Left ventricle myocardium superior (tissue), 1 donor: ENCODE measurements at regions not wholly inside any gene's neighbourhood (a gene's known extent, or its start where the extent isn't known, plus 50 kb on each side); places are given as distances from the start of the nearest gene placed in this dataset.

Experiments used
- ATAC-seq: fragments of 200-7000 bp; cut with Tn5 transposase; one replicate; pipeline ENCODE4 v1.9.1; 2020; ENCODE audit warnings: mild to moderate bottlenecking, moderate library complexity
- DNase-seq: peaks from one replicate; pipeline ENCODE4 v3.0.0-alpha.2; 2020
- intact Hi-C: fragments of 100-400 bp; cut with micrococcal nuclease; formaldehyde crosslinking; loops from one replicate; pipeline ENCODE4 v1.11.0; 2022
- donor health status: DM: no; HTN: yes; CAD: no; lungs with severe emphysema.

- no peak for ATAC-seq
- DNase-seq, result no peak
- intact Hi-C loops, result no loop called here
Measured at GRCh38 chr5:117299936-117300328, 725.3 kb upstream of the SEMA6A start.

DNA sequence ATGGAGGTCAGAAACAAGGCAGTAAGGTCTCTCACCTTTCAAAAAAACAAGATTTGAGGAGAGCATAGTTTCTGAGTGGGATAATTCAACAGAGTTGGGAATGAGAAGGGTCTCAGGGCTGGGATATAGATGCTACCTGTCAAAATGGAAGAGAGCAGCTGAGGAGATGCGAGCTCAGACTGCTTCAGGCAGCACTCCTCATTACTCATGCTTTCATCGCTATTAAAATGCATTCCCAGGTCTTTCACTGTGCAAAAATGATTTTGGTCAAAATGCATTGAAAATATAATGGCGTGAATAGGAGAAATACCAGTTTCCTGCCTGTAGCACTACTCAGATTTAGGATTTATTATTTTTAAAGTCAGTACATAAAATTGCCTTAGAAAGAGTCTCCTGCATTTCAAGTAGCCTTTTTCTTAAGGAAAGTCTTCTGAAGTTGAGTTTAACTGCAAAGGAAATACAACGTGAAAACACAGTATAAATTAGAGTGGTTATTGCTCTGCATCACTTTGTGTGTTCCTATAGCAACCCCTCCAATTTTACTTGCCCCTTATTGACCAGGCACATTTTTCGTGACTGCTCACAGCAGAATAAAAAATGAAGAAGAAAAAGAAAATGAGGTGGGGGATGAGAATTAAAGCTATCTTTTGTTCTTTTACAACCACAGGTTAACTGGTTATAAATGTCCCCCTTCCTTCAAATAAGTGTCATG lies 724.8 kb upstream of the SEMA6A start:
- ATAC-seq (no peak), DNase-seq (no peak)
- intact Hi-C loops, result no loop called here

GRCh38 chr5:117296872-117297271 lies 722.2 kb upstream of the SEMA6A start:
- no peak for ATAC-seq
- intact Hi-C loops, result no loop called here

GRCh38 chr5:117295941-117296340 lies 721.3 kb upstream of the SEMA6A start:
- no peak for DNase-seq
- no peak for ATAC-seq
- intact Hi-C loops, result no loop called here

More at GRCh38 chr5:117296872-117297271, 722.2 kb upstream of the SEMA6A start:
- no peak for DNase-seq

DNA sequence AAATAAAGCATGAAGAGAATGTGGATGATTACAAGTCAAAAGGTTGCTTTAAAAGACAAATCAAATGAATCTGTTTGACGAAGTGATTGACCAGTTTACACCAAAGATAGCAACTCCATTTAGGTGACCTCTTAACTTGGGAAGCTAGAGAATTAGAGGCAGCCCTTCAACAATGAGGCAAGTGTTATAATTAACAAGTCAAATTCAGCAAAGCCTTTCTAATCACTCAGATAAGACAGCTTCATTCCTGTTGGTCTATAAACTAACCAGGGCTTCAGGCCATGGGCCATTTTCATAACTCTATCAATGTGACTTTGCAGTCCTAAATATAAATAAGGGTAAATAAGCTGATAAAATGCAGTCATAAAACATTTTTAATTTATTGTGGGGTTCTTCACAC lies 712.2 kb upstream of the SEMA6A start:
- ATAC-seq (peak; percentile 75), DNase-seq (no peak)
- intact Hi-C loops, result no loop called here

- intact Hi-C loops, result no loop called here
- ATAC-seq (no peak), DNase-seq (no peak)
Measured at GRCh38 chr5:117271656-117272055, 697.0 kb upstream of the SEMA6A start.

- no peak for ATAC-seq
- intact Hi-C loops, result no loop called here
- DNase-seq, result no peak
Measured at GRCh38 chr5:117266280-117266679, 691.7 kb upstream of the SEMA6A start.

DNA sequence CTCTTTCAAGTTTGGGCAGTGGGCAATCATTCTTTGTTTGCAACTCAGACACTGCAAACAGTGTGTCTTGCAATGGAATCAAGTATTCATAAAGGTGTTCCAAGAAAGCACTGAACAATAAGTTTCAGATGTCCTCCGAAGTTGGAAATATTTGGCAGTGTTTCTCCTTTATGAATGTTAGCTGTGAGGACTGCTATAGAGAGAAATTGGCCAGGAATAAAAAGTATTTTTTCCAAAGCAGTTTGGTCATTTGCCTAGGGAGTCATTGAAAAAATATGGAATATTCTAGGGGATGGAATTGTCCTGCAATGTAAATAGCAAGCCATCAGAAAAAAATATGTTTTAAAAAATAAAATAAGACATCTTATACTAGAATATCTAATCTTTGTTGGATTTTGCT lies 688.6 kb upstream of the SEMA6A start:
- no peak for DNase-seq
- ATAC-seq, result no peak
- intact Hi-C loops, result no loop called here

DNA sequence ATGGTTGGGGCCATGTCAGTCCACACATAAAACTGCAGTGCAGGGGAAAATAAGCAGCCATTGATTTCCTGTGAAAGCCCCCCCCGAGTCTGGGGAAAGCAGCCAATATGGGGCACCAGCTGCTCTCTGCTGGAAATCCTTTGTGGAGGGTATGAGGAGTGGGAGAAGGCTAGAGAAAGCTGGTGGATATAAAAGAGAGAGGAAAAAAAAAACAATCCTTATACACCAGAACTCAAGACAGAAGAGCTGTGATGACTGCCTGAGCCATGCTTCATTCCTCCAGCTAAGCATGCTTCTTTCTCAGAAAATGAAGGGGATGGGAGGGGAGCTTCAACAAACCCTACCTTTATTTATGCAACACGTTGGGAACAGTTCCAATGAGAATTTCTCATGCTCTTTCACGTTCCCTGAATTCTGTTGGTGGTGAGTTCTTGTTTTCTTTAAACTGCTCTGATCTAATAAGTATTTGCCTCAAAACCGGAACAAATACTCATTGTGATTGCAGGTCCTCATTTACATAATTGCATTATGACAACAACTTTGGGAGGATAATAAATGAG lies 688.0 kb upstream of the SEMA6A start:
- no peak for ATAC-seq
- DNase-seq, result no peak
- intact Hi-C loops, result no loop called here

- intact Hi-C loops, result no loop called here
- DNase-seq (no peak), ATAC-seq (no peak)
Measured at GRCh38 chr5:117261948-117262571, 687.4 kb upstream of the SEMA6A start.

- DNase-seq (no peak), ATAC-seq (no peak)
- intact Hi-C loops, result no loop called here
Measured at GRCh38 chr5:117255211-117256027, 680.8 kb upstream of the SEMA6A start.

DNA sequence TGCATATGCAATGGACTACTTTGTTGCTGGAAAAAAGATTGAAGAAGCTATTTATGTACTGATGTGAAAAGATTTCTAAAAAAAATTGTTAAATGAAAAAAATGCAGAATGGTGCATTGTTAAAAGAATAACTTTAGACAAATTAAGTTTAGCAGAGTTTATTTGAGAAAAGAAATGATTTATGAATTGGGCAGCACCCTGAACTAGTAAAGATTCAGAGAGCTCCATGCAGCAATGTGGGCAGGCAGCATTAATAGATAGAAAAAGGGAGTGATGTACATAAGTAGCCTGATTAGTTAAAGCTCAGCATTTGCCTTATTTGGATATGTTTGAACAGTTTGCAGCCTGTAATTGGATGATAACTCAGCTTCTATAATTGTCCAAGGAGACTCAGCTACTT lies 677.9 kb upstream of the SEMA6A start:
- ATAC-seq (no peak), DNase-seq (no peak)
- intact Hi-C loops, result no loop called here

GRCh38 chr5:117249086-117249815 lies 674.6 kb upstream of the SEMA6A start:
- intact Hi-C loops, result no loop called here
- DNase-seq (no peak), ATAC-seq (no peak)

- ATAC-seq (no peak), DNase-seq (no peak)
- intact Hi-C loops, result no loop called here
Measured at GRCh38 chr5:117246424-117246823, 671.8 kb upstream of the SEMA6A start.

DNA sequence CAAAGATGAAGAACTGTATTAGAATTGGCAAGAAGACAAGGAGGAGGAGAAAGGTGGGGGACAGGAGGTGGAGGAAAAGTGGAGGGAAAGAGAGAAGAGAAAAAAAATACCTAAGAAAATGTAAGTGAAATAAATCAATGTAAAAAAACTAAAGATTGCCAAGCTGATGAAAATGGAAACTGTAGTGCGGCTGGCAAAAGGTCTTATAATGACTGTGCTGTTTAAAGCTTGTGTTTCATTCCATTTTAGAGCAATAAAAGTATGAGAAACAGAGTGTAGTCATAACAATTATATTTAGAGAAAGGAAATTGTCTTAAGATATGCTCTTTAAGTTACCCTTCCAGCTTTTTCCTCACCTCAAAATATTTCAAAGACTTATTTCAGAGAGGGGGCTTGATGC lies 670.5 kb upstream of the SEMA6A start:
- no peak for DNase-seq
- ATAC-seq, result no peak
- intact Hi-C loops, result no loop called here

GRCh38 chr5:117242028-117242427 lies 667.4 kb upstream of the SEMA6A start:
- intact Hi-C loops, result no loop called here
- DNase-seq (no peak), ATAC-seq (no peak)

DNA sequence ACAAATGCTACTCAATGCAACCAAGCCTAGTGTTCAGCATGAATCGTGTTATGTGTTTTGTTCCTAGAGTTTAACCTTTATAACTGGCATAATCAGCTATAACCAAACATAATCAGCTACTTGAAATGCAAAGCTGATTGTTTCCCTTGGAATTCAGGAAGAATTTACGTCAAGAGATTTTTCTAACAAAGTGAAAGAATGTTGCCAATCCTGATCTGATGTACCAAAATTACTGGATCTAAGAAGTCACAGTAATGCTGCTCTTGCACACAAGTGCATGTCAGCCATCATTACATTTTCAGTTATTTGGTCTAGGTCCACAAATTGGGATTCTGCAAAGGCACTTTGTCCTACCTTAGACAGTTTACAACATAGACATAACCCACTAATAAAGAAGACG lies 662.3 kb upstream of the SEMA6A start:
- no peak for DNase-seq
- intact Hi-C loops, result no loop called here
- ATAC-seq, result no peak

DNA sequence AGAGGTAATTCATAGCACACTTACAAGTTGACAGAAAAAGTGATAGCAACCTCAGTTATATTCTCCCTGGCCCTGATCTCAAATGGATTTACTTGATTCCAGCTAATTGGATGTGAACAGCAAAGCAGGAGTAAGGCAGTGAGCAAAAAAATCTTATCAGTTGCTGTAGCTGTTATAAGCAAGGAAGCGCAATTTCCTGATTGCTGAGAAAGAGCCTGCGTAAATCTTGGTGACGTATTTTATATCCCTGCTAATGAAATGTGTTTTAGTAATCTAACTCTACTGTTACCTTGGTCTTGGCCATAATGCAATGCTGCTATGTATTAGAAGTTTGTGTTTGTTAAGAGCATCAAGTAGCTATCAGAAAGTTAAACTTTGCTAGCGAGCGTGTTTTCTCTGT lies 661.2 kb upstream of the SEMA6A start:
- DNase-seq (no peak), ATAC-seq (no peak)
- intact Hi-C loops, result no loop called here

DNA sequence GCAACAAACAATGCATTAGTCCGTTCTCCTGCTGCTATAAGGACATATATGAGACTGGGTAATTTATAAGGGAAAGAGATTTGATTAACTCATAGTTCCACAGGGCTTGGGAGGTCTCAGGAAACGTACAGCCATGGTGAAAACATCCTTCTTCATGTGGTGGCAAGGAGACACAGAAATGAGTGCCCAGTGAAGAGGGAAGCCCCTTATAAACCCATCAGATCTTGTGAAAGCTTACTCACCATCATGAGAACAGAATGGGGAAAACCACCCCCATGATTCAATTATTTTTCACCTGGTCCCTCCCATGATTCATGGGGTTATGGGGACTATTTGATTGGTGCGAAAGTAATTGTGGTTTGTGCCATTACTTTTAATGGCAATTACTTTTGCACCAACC lies 655.8 kb upstream of the SEMA6A start:
- DNase-seq, result no peak
- intact Hi-C loops, result no loop called here
- ATAC-seq, result no peak

- ATAC-seq, result no peak
- DNase-seq, result no peak
- intact Hi-C loops, result no loop called here
Measured at GRCh38 chr5:117220730-117221129, 646.1 kb upstream of the SEMA6A start.
